Thymus (tissue), 11 donors: ENCODE measurements at regions not wholly inside any gene's neighbourhood (a gene's known extent, or its start where the extent isn't known, plus 50 kb on each side); places are given as distances from the start of the nearest gene placed in this dataset.

ENCODE experiments used
- DNase-seq, 9 donors: peaks; one replicate each; pipeline ENCODE4 v3.0.0-alpha.2; 2013; ENCODE audit warnings: low spot score in 9 of 9, low read depth in 6 of 9, missing footprints in 1 of 9
- H3K27ac ChIP-seq, 2 donors: one replicate each; pipeline ENCODE4 v1.5.1; 2013; ENCODE audit warnings: control low read depth in 1 of 2, low read depth in 1 of 2, low read length in 1 of 2, mild to moderate bottlenecking in 1 of 2, moderate library complexity in 1 of 2
- H3K27me3 ChIP-seq, 2 donors: one replicate each; pipeline ENCODE4 v1.5.1; 2013; ENCODE audit warnings: low read length in 1 of 2; ENCODE audit not compliant: control insufficient read depth in 2 of 2, insufficient read depth in 1 of 2
- H3K36me3 ChIP-seq, 2 donors: one replicate each; pipeline ENCODE4 v1.5.1; 2013; ENCODE audit warnings: low read length in 1 of 2, mild to moderate bottlenecking in 1 of 2, moderate library complexity in 1 of 2; ENCODE audit not compliant: control insufficient read depth in 2 of 2, insufficient read depth in 2 of 2
- H3K4me1 ChIP-seq, 2 donors: one replicate each; pipeline ENCODE4 v1.5.1; 2013; ENCODE audit warnings: low read length in 2 of 2; ENCODE audit not compliant: control insufficient read depth in 2 of 2, insufficient read depth in 2 of 2
- H3K4me3 ChIP-seq, 2 donors: one replicate each; pipeline ENCODE4 v1.5.1; 2013; ENCODE audit warnings: low read length in 2 of 2, control low read depth in 1 of 2, mild to moderate bottlenecking in 1 of 2
- H3K9me3 ChIP-seq, 2 donors: one replicate each; pipeline ENCODE4 v1.5.1; 2013; ENCODE audit warnings: low read length in 1 of 2, mild to moderate bottlenecking in 1 of 2; ENCODE audit not compliant: control insufficient read depth in 2 of 2, insufficient read depth in 1 of 2
- WGBS: extraction: QIAGEN DNeasy Blood & Tissue Kit; methylation state at CpG from one replicate; pipeline ENCODE4 v1.1.7; 2013; 5-methylcytosine and 5-hydroxymethylcytosine counted together
- donor health status: healthy.

GRCh38 chr12:19596434-19597166 is 157.3 kb downstream of the AEBP2 start:
- DNase-seq: no peak
- WGBS: 94% methylated on average over 2 of the region's 2 CpGs
- no peak overlapping the region for H3K27ac ChIP-seq
- H3K27me3 ChIP-seq: no peaks in the 10 kb centered on the region
- no peaks in the 10 kb centered on the region for H3K9me3 ChIP-seq
- H3K4me1 ChIP-seq: no peaks in the 10 kb centered on the region
- no peaks in the 10 kb centered on the region for H3K36me3 ChIP-seq
- H3K4me3 ChIP-seq: no peak overlapping the region

- no peaks in the 10 kb centered on the region for H3K27me3 ChIP-seq
- no peak for DNase-seq
- H3K4me1 ChIP-seq: no peaks in the 10 kb centered on the region
- no peak overlapping the region for H3K27ac ChIP-seq
- no peaks in the 10 kb centered on the region for H3K9me3 ChIP-seq
- H3K4me3 ChIP-seq: no peak overlapping the region
- 93% methylated on average over 10 of the region's 10 CpGs for WGBS
- H3K36me3 ChIP-seq: no peaks in the 10 kb centered on the region
These were observed 158.1 kb downstream of the AEBP2 start for GRCh38 chr12:19597167-19598026.

GRCh38 chr12:19605720-19606119 is 166.4 kb downstream of the AEBP2 start:
- no peak for DNase-seq
- Histone ChIP-seq H3K36me3 (no peaks in the 10 kb centered on the region), H3K27me3 (no peaks in the 10 kb centered on the region), H3K4me1 (no peaks in the 10 kb centered on the region), H3K27ac (no peak overlapping the region), H3K4me3 (no peak overlapping the region), H3K9me3 (no peaks in the 10 kb centered on the region)
- 97% methylated on average over 7 of the region's 7 CpGs for WGBS

GRCh38 chr12:19608039-19608438 is 168.7 kb downstream of the AEBP2 start:
- WGBS: 90% methylated on average over 1 of the region's 1 CpG
- Histone ChIP-seq H3K9me3 (peaks cover 0 to 5% of the 10 kb centered on the region in 2 donors), H3K27ac (no peak overlapping the region), H3K36me3 (no peaks in the 10 kb centered on the region), H3K4me1 (no peaks in the 10 kb centered on the region), H3K4me3 (no peak overlapping the region), H3K27me3 (no peaks in the 10 kb centered on the region)
- no peak for DNase-seq

GRCh38 chr12:19613051-19613535 is 173.8 kb downstream of the AEBP2 start:
- H3K4me1 ChIP-seq: no peaks in the 10 kb centered on the region
- no peak overlapping the region for H3K4me3 ChIP-seq
- 95% methylated on average over 6 of the region's 6 CpGs for WGBS
- DNase-seq: no peak
- peaks cover 0 to 5% of the 10 kb centered on the region in 2 donors for H3K9me3 ChIP-seq
- no peaks in the 10 kb centered on the region for H3K27me3 ChIP-seq
- H3K36me3 ChIP-seq: no peaks in the 10 kb centered on the region
- H3K27ac ChIP-seq: no peak overlapping the region

- H3K27me3 ChIP-seq: no peaks in the 10 kb centered on the region
- H3K9me3 ChIP-seq: peaks cover 0 to 5% of the 10 kb centered on the region in 2 donors
- no peaks in the 10 kb centered on the region for H3K36me3 ChIP-seq
- H3K4me3 ChIP-seq: no peak overlapping the region
- no peaks in the 10 kb centered on the region for H3K4me1 ChIP-seq
- H3K27ac ChIP-seq: no peak overlapping the region
- 63% methylated on average over 6 of the region's 6 CpGs for WGBS
- DNase-seq: no peak
These were observed 175.5 kb downstream of the AEBP2 start for GRCh38 chr12:19614601-19615383.

- H3K4me1 ChIP-seq: no peaks in the 10 kb centered on the region
- H3K36me3 ChIP-seq: no peaks in the 10 kb centered on the region
- H3K4me3 ChIP-seq: no peak overlapping the region
- H3K27ac ChIP-seq: no peak overlapping the region
- peaks cover 0 to 5% of the 10 kb centered on the region in 2 donors for H3K9me3 ChIP-seq
- DNase-seq: no peak
- no peaks in the 10 kb centered on the region for H3K27me3 ChIP-seq
These were observed 176.1 kb downstream of the AEBP2 start for GRCh38 chr12:19615384-19615725.

- Histone ChIP-seq H3K9me3 (peaks cover 0 to 5% of the 10 kb centered on the region in 2 donors), H3K27me3 (no peaks in the 10 kb centered on the region), H3K27ac (no peak overlapping the region), H3K36me3 (no peaks in the 10 kb centered on the region), H3K4me1 (no peaks in the 10 kb centered on the region), H3K4me3 (no peak overlapping the region)
- DNase-seq: no peak
- 98% methylated on average over 15 of the region's 15 CpGs for WGBS
These were observed 177.5 kb downstream of the AEBP2 start for GRCh38 chr12:19616781-19617180.

- Histone ChIP-seq H3K27ac (no peak overlapping the region), H3K36me3 (no peaks in the 10 kb centered on the region), H3K9me3 (no peaks in the 10 kb centered on the region), H3K27me3 (no peaks in the 10 kb centered on the region), H3K4me3 (no peak overlapping the region), H3K4me1 (no peaks in the 10 kb centered on the region)
- WGBS: 96% methylated on average over 7 of the region's 7 CpGs
- no peak for DNase-seq
These were observed 180.9 kb downstream of the AEBP2 start for GRCh38 chr12:19620222-19620621.
